HG03565 (cell line): ENCODE measurements at regions not wholly inside any gene's neighbourhood (a gene's known extent, or its start where the extent isn't known, plus 50 kb on each side); places are given as distances from the start of the nearest gene placed in this dataset.
A peak's percentile ranks its signal among the peaks of the same experiment; 100 is the strongest.
"Not testable (repeated sequence)": the region's sequence is repeated elsewhere in the genome, so short reads cannot be mapped to it uniquely, and the experiment has no call there.

Source experiments
- ATAC-seq: cut with Tn5 transposase; IDR thresholded peaks from one replicate; pipeline ENCODE4 v1.9.1; 2021; ENCODE audit warnings: mild to moderate bottlenecking, moderate library complexity; ENCODE audit not compliant: unreplicated experiment

GRCh38 chr15:21357056-21357455, 83.2 kb downstream of the POTEB3 start:
- ATAC-seq = not testable (repeated sequence)

- ATAC-seq = not testable (repeated sequence)
Observed at GRCh38 chr15:21355944-21356343, 84.4 kb downstream of the POTEB3 start.

GRCh38 chr15:21354597-21354996, 85.7 kb downstream of the POTEB3 start:
- ATAC-seq = not testable (repeated sequence)

GRCh38 chr15:21352670-21353318, 87.5 kb downstream of the POTEB3 start:
- not testable (repeated sequence) for ATAC-seq

GRCh38 chr15:21344960-21345359, 95.3 kb downstream of the POTEB3 start:
- ATAC-seq = not testable (repeated sequence)

- not testable (repeated sequence) for ATAC-seq
Observed at GRCh38 chr15:21344500-21344899, 95.8 kb downstream of the POTEB3 start.

- not testable (repeated sequence) for ATAC-seq
Observed at GRCh38 chr15:21337028-21337427, 103.3 kb downstream of the POTEB3 start.

- ATAC-seq = not testable (repeated sequence)
Observed at GRCh38 chr15:21324720-21325460, 115.4 kb downstream of the POTEB3 start.

- peak; percentile 45 for ATAC-seq
Observed at GRCh38 chr15:21284353-21284752, 155.9 kb downstream of the POTEB3 start.

GRCh38 chr15:21283210-21283609, 157.1 kb downstream of the POTEB3 start:
- ATAC-seq = peak; percentile 92

- not testable (repeated sequence) for ATAC-seq
Observed at GRCh38 chr15:21280272-21280671, 160.0 kb downstream of the POTEB3 start.

- peak; percentile 57 for ATAC-seq
Observed at GRCh38 chr15:21272176-21272982, 167.9 kb downstream of the POTEB3 start.

GRCh38 chr15:21271566-21271965, 168.7 kb downstream of the POTEB3 start:
- ATAC-seq = no peak

- no peak for ATAC-seq
Observed at GRCh38 chr15:21270474-21270873, 169.8 kb downstream of the POTEB3 start.

GRCh38 chr15:21269673-21270072, 170.6 kb downstream of the POTEB3 start:
- ATAC-seq = not testable (repeated sequence)

- no peak for ATAC-seq
Observed at GRCh38 chr15:21269121-21269520, 171.2 kb downstream of the POTEB3 start.

- ATAC-seq = no peak
Observed at GRCh38 chr15:21268436-21268940, 171.8 kb downstream of the POTEB3 start.

- no peak for ATAC-seq
Observed at GRCh38 chr15:21267671-21268395, 172.5 kb downstream of the POTEB3 start.

- ATAC-seq = no peak
Observed at GRCh38 chr15:21267226-21267625, 173.1 kb downstream of the POTEB3 start.

- ATAC-seq = not testable (repeated sequence)
Observed at GRCh38 chr15:21265628-21266027, 174.7 kb downstream of the POTEB3 start.
